Caco-2 (cell line): ENCODE measurements at regions not wholly inside any gene's neighbourhood (a gene's known extent, or its start where the extent isn't known, plus 50 kb on each side); places are given as distances from the start of the nearest gene placed in this dataset.

Source experiments
- BruUV-seq: library from RNA; stranded (reverse); fragments of 400-500 nt; replicated peaks from 2 replicates; lab custom pipeline; 2021; lab: Mats Ljungman, UMichigan
- CTCF ChIA-PET: fragments of 300-600 bp; sonication (Branson Sonifier 250); formaldehyde crosslinking; loops from one replicate; lab custom pipeline; 2022; ENCODE audit warnings: antibody characterized with exemption; lab: Charles Lee
- POLR2A ChIA-PET: fragments of 300-600 bp; sonication (Branson Sonifier 250); formaldehyde crosslinking; loops from one replicate; lab custom pipeline; 2022; ENCODE audit warnings: antibody characterized with exemption; lab: Charles Lee
- DNase-seq, 2 experiments: peaks; one replicate each; pipeline versions ENCODE4 v3.0.0 to v3.0.0-alpha.2; 2020 to 2022
- H3K27me3 ChIP-seq: replicated peaks from 2 replicates; pipeline ENCODE4 v1.6.0; 2011; ENCODE audit warnings: low read length; ENCODE audit not compliant: control insufficient read depth, insufficient read depth
- H3K36me3 ChIP-seq: 2 replicates; pipeline ENCODE4 v1.5.1; 2011; ENCODE audit warnings: low read length; ENCODE audit not compliant: control insufficient read depth, insufficient read depth
- H3K4me1 ChIP-seq: fragments of 250-450 bp; sonication (Bioruptor Pico); 2 replicates; pipeline ENCODE4 v1.5.1; 2020; ENCODE audit warnings: mild to moderate bottlenecking
- H3K4me3 ChIP-seq: 2 replicates; pipeline ENCODE4 v1.5.1; 2011; ENCODE audit warnings: low read depth, mild to moderate bottlenecking, control low read depth, low read length
- H3K9me3 ChIP-seq: fragments of 250-450 bp; sonication (Bioruptor Pico); 2 replicates; pipeline ENCODE4 v1.5.1; 2020; ENCODE audit warnings: mild to moderate bottlenecking, moderate library complexity
- H3K27ac Mint-ChIP-seq: one replicate; pipeline ENCODE4 v1.8.0; 2022; ENCODE audit warnings: mixed read lengths; ENCODE audit not compliant: unreplicated experiment
- H3K27me3 Mint-ChIP-seq: one replicate; pipeline ENCODE4 v1.8.0; 2022; ENCODE audit warnings: mixed read lengths; ENCODE audit not compliant: insufficient read depth, unreplicated experiment
- H3K36me3 Mint-ChIP-seq: one replicate; pipeline ENCODE4 v1.8.0; 2022; ENCODE audit warnings: mild to moderate bottlenecking, mixed read lengths; ENCODE audit not compliant: insufficient read depth, unreplicated experiment
- H3K4me1 Mint-ChIP-seq: one replicate; pipeline ENCODE4 v1.8.0; 2022; ENCODE audit warnings: low read depth, mixed read lengths; ENCODE audit not compliant: unreplicated experiment
- H3K4me3 Mint-ChIP-seq: one replicate; pipeline ENCODE4 v1.8.0; 2022; ENCODE audit warnings: mild to moderate bottlenecking, moderate library complexity, mixed read lengths; ENCODE audit not compliant: unreplicated experiment
- H3K9me3 Mint-ChIP-seq: one replicate; pipeline ENCODE4 v1.8.0; 2022; ENCODE audit warnings: mixed read lengths; ENCODE audit not compliant: unreplicated experiment
- CTCF ChIP-seq, 2 experiments: fragments of 200-600 bp in 1 of 2; IDR thresholded peaks; 1 replicate in 1 of 2; 2 replicates in 1 of 2; pipeline versions ENCODE4 v1.5.1 to v1.8.0; 2011 to 2022; ENCODE audit warnings: antibody characterized with exemption in 1 of 2, control low read depth in 1 of 2, inconsistent platforms in 1 of 2, low read depth in 1 of 2, low read length in 1 of 2, mild to moderate bottlenecking in 1 of 2, moderate library complexity in 1 of 2; ENCODE audit not compliant: insufficient read depth in 1 of 2, severe bottlenecking in 1 of 2, unreplicated experiment in 1 of 2
- intact Hi-C: fragments of 100-400 bp; cut with micrococcal nuclease; formaldehyde crosslinking; loops from one replicate; pipeline ENCODE4 v1.10.0; 2022; ENCODE audit not compliant: unreplicated experiment

GRCh38 chr13:79794931-79795330 is 314.0 kb downstream of the NDFIP2 start:
- no peaks in the 10 kb centered on the region for H3K27me3 ChIP-seq
- H3K9me3 Mint-ChIP-seq, result peaks cover 20% of the 10 kb centered on the region
- H3K9me3 ChIP-seq, result 0 out of 2 replicates have a peak, but pooled peaks cover 4% of the 10 kb centered on the region
- ChIA-PET CTCF (interaction anchor here (1.1 kb wide), 2 partner anchors 9 to 13 kb away, joined by 3 read pairs; no protein-coding TSS in a partner anchor), POLR2A (interaction anchor here (0.6 to 1.0 kb wide), 2 partner anchors 12 to 130 kb away, joined by 3 read pairs; no protein-coding TSS in a partner anchor)
- H3K4me3 Mint-ChIP-seq, result no peak overlapping the region
- H3K36me3 Mint-ChIP-seq, result no peaks in the 10 kb centered on the region
- H3K4me3 ChIP-seq, result no peak overlapping the region
- peaks cover 20% of the 10 kb centered on the region for H3K4me1 Mint-ChIP-seq
- no TSS peak for BruUV-seq
- TF ChIP-seq CTCF (IDR thresholded peaks at IDR 0.05; ENCODE audit: insufficient read depth in 1 of 2, low read depth in 1 of 2, low read length in 1 of 2, severe bottlenecking in 1 of 2, unreplicated experiment in 1 of 2), result no peak
- no peaks in the 10 kb centered on the region for H3K36me3 ChIP-seq
- no peaks in the 10 kb centered on the region for H3K27me3 Mint-ChIP-seq
- peak; percentile 51 to 56 for DNase-seq
- peak overlapping the region; percentile 1 for H3K27ac Mint-ChIP-seq
- intact Hi-C loops, result loop anchor here (1.0 to 5.0 kb wide), 3 partner anchors 12 to 112 kb away; no protein-coding TSS in a partner anchor
- H3K4me1 ChIP-seq, result peaks cover 39% of the 10 kb centered on the region

- H3K9me3 ChIP-seq, result peaks cover 15% of the 10 kb centered on the region
- H3K27me3 ChIP-seq, result no peaks in the 10 kb centered on the region
- ChIA-PET POLR2A (no interaction called here), CTCF (interaction anchor here (0.7 kb wide), 1 partner anchor 185 kb away, joined by 3 read pairs; no protein-coding TSS in a partner anchor)
- H3K4me3 Mint-ChIP-seq, result no peak overlapping the region
- H3K4me1 ChIP-seq, result peaks cover 32% of the 10 kb centered on the region
- no TSS peak for BruUV-seq
- DNase-seq, result no peak
- no peaks in the 10 kb centered on the region for H3K36me3 ChIP-seq
- H3K27ac Mint-ChIP-seq, result no peak overlapping the region
- H3K27me3 Mint-ChIP-seq, result no peaks in the 10 kb centered on the region
- peaks cover 31% of the 10 kb centered on the region for H3K4me1 Mint-ChIP-seq
- peaks cover 25% of the 10 kb centered on the region for H3K9me3 Mint-ChIP-seq
- no peak for TF ChIP-seq CTCF (IDR thresholded peaks at IDR 0.05; ENCODE audit: insufficient read depth in 1 of 2, low read depth in 1 of 2, low read length in 1 of 2, severe bottlenecking in 1 of 2, unreplicated experiment in 1 of 2)
- no peak overlapping the region for H3K4me3 ChIP-seq
- H3K36me3 Mint-ChIP-seq, result no peaks in the 10 kb centered on the region
- intact Hi-C loops, result no loop called here
Measured at GRCh38 chr13:79792716-79793115, 311.8 kb downstream of the NDFIP2 start.

DNA sequence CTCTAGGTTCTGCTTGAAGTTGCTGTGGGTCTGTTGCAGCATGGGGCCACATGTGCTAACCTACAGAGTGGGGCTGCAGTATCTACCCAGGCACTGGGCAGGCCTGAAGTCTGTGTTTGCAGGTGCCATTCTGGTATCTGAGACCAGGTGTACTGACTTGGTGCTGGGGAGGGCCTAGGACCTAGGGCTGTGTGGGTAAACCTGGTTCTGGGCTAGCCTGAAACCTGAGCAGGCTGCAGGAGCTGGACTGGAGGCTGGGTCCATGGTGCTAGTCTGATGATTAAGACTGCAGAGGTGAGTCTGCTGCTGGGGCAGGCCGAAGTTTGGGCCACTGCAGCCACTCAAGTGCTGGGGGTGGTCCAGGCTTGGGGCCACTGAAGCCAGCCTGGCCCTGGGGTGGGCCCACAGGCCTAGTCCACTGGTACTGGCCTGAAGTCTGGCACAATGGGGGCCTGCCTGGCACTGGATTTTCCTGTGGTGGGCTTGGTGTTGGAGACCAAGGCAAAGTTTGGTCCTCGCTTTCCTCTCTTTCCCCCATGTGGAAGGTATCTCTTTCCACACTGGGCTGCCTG is 310.6 kb downstream of the NDFIP2 start:
- peaks cover 25% of the 10 kb centered on the region for H3K9me3 Mint-ChIP-seq
- Histone ChIP-seq H3K27me3 (no peaks in the 10 kb centered on the region), H3K4me3 (no peak overlapping the region), H3K36me3 (no peaks in the 10 kb centered on the region), H3K4me1 (peaks cover 28% of the 10 kb centered on the region), H3K9me3 (peaks cover 21% of the 10 kb centered on the region)
- BruUV-seq, result no TSS peak
- ChIA-PET POLR2A (no interaction called here), CTCF (no interaction called here)
- no peak for TF ChIP-seq CTCF (IDR thresholded peaks at IDR 0.05; ENCODE audit: insufficient read depth in 1 of 2, low read depth in 1 of 2, low read length in 1 of 2, severe bottlenecking in 1 of 2, unreplicated experiment in 1 of 2)
- no peak overlapping the region for H3K27ac Mint-ChIP-seq
- no peaks in the 10 kb centered on the region for H3K27me3 Mint-ChIP-seq
- DNase-seq, result no peak
- no peaks in the 10 kb centered on the region for H3K36me3 Mint-ChIP-seq
- peaks cover 31% of the 10 kb centered on the region for H3K4me1 Mint-ChIP-seq
- intact Hi-C loops, result no loop called here
- no peak overlapping the region for H3K4me3 Mint-ChIP-seq
